IPS-NIHi7 (cell line): ENCODE measurements at regions not wholly inside any gene's neighbourhood (a gene's known extent, or its start where the extent isn't known, plus 50 kb on each side); places are given as distances from the start of the nearest gene placed in this dataset.

Experiments used
- DNase-seq: peaks from one replicate; pipeline ENCODE4 v3.0.0; 2012; ENCODE audit warnings: mixed read lengths; ENCODE audit errors: extremely low spot score

DNA sequence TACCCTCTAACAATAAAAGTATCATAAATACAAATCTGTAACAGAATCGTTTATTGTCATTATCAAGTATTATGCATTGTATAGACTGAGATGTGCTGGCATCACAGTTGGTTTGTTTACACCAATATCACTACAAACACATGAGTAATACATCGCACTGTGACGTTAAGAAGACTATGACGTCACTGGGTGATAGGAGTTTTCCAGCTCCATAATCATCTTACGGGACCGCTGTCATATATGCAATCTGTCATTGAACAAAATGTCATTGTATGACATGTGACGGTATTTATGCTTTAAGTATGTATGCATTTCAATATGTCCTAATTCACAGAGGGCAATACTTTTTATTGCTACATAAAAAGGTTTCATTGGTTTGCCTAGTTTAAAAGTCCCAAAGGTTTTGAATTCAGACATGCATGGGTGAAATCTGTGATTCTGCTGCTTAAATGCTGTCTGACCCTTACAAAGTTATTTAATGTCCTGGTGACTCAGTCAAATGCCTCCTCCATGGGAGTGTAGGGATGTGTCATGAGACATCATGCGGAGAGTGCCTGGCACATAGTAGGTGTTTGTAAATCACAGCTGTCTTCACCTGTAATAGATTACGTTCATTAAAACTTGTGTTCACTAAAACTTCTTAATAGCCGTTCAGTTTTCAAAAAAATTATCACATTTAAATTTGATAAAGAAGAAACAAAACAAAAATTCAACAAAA, 160.7 kb upstream of the PDE10A start:
- DNase-seq, result no peak

DNA sequence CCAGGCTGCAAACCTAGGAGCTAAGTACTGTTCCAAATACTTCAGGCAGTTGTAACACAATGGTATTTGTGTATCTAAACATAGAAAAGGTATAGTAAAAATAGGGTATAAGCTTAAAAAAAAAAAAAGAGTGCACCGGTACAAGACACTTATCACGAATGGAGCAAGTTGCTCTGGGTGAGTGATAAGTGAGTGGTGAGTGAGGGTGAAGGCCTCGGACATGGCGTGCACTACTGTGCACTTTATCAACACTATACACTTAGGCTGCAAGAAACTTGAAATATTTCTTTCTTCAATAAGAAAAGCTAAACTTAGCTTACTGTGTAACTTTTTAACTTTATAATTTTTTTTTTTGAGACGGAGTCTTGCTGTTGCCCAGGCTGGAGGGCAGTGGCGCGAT, 159.5 kb upstream of the PDE10A start:
- DNase-seq, result no peak

GRCh38 chr6:165821754-165822153, 158.7 kb upstream of the PDE10A start:
- DNase-seq, result no peak

GRCh38 chr6:165820934-165821333, 157.9 kb upstream of the PDE10A start:
- no peak for DNase-seq

DNA sequence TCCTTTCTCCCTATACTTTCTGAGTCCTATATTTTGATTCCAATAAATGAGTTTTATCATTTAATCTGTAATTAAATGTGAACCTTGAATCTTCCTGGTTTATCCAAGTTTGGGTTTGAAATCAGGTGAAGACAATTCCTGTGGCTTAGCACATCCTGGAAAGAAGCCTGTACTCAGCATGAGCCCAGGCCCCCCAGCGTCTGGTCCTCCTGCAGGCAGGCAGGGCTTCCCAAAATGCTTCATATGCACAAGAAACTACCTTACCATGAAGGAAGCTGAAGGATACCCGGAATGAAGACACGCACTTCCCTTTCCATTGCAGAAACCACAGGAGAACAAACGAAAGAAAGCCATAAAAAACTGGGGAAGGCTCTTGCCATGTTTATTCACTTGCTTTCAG, 157.4 kb upstream of the PDE10A start:
- DNase-seq, result no peak

DNA sequence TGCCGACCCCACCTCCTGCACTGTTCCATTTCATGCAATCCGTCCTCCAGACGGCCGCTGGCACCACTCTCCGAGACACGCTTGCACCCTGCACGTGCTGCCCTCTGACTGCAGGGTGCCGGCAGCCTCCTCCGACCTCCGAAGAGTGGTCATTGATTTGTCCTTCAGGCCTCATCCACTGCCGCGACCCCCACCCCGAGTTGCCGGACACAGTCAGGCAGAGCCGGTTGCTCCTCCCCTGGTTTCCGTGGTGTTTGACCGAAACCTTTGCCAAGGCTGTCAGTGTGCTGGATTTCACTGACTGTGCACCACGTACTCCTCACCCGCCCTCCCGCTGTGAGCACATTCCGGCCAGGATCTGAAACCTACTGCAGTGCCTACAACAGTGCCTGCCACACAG, 156.4 kb upstream of the PDE10A start:
- no peak for DNase-seq

GRCh38 chr6:165818200-165818599, 155.2 kb upstream of the PDE10A start:
- no peak for DNase-seq

DNA sequence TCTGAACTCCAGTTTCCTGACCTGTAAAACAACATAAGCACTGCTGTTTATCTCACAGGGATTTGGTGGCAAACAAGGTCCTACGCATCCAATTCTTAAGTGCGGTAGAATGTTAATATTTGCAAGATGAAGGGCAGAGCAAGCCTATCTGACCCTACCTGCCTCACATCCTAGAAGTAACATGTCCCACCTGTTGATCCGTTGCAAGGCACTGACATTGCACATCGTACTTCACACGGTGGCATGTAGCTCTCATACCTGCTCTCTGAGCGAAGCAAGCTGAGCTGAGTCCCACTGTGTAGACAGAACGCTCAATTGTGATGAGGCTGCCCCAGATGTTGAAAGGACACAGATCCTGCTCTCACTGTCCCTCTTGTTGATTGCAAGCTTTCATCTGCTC, 154.7 kb upstream of the PDE10A start:
- DNase-seq, result no peak

DNA sequence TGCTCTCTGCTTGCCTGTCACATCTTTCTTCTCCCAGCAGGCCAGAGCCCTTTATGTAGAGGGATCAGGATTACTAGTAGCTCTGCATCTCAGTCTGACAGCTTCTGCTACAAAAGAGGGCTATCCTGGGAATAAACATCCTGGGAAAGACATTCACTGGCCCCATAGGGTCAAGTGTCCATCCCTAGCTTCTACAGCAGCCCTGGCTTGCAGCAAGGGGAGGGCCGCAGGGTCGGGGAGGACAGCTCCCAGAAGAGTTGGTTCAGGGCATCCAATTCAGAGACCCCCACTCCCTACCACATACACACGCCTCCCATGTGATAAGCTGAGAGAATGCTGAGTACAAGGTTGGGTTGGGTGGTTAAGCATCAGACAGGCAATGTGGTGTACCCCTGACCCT, 154.1 kb upstream of the PDE10A start:
- DNase-seq, result no peak

DNA sequence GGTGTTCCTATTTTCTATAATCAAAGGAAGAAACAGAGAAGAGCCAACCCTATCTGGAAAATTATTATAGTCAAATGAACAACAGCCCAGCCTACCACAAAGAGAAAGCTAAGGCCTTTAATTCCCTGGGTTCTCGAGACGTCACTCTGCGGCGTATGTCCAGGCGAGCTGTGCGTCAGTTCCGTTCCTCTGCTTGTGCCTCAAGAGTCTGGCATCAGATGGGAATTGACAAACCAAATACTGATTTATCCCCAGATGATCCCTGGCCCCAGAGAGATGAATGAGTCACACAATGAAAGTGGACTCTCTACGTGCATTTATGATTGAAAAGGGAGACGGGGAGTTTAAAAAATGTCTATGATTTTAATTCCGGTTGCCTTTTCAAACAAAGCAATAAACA, 151.6 kb upstream of the PDE10A start:
- no peak for DNase-seq

GRCh38 chr6:165811512-165811911, 148.5 kb upstream of the PDE10A start:
- no peak for DNase-seq

DNA sequence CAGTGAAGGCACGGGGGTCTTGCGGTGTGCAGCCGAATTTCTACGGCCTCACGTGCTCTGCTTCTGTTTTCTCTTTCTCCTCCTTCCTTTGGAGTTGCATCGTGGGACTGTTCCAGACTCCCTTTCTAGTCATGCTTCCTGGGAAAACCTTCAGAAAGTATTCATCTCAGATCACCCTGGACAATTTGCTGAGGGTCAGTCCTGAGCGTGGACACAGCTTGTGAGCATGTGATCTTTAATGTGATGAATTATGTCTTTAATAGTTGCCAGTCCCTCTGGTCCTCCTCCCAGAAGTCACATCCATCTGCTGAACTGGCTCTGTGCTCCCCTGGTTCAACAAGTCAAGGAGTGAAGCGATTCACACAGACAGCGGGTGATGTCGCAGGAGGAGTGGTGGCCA, 145.0 kb upstream of the PDE10A start:
- DNase-seq, result no peak

- no peak for DNase-seq
Observed at GRCh38 chr6:165807249-165807960, 144.4 kb upstream of the PDE10A start.

DNA sequence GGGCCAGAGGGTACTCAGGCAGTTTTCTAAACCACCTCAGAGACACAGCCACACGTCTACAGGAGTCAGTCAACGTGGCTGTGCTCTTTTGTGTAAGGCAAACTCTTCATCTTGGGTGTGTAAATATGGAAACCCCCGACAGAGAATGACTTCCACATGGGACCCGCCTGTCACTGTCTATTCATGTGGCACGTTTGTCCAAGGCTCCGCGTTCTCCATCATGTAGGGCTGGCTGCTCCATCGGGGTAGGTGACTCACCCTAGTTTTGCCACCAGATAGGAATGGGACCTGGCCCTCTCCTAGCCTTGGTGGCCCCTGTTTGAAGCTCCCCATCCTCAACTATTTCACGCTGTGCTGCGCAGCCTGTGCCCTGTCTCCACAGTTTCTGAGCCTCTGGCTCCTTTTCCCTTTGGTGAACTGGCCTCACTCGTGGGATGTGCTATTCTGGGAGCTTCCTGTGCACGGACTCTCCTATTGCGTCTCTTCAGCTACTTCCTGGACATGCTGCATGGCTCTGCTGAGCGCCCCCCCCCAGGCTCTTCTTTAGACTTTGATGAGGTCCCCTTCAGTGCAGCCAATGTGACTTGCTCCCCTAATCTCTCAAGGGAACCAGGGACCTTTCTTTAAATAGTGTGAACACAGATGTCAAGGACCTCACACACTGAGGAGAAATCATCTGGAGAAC, 143.2 kb upstream of the PDE10A start:
- no peak for DNase-seq

GRCh38 chr6:165805636-165806035, 142.6 kb upstream of the PDE10A start:
- no peak for DNase-seq

DNA sequence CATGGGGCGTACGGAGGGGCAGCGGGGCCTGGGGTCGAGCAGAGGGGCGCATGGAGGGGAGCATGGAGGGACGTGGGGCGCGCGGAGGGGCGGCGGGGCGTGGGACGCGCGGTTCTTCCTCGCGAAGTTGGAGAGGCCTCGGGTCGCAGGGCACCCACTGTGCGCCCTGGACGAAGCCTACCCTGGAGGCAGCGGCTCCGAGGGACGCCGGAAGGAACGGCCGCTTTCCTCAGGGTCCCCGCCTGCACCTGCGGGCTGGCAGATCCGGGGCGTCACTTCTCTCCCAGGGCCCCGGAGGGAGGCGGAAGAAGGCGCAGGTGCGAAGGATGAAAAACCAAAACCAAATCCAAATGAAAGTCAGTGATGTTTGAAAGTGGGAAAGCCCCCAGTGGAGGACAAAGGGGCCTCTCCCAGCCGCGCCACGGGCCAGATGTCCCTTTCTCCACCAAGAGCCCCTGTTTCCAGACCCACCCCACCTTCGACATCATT, 142.1 kb upstream of the PDE10A start:
- peak; percentile 35 for DNase-seq

- peak; percentile 43 for DNase-seq
Observed at GRCh38 chr6:165804331-165805066, 141.5 kb upstream of the PDE10A start.

DNA sequence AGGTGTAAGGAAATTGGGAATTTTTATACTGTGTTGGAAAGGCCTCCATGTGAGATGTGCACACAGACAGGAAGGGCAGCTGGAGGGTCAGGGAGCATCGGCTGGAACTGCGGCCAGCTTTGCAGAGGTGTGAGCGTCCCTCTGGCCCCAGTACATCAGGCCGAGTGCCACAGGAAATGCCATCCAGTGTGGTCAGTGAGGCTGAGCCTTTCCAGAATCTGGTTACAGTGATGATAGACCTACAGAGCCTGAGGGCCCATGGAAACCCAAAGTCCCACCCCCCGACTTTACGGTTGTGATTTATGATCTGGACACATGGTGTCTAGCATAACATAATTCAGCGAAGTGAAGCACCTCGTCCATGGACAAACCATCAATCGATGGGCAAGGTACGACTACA, 137.3 kb upstream of the PDE10A start:
- no peak for DNase-seq

GRCh38 chr6:165799391-165800153, 136.5 kb upstream of the PDE10A start:
- no peak for DNase-seq

DNA sequence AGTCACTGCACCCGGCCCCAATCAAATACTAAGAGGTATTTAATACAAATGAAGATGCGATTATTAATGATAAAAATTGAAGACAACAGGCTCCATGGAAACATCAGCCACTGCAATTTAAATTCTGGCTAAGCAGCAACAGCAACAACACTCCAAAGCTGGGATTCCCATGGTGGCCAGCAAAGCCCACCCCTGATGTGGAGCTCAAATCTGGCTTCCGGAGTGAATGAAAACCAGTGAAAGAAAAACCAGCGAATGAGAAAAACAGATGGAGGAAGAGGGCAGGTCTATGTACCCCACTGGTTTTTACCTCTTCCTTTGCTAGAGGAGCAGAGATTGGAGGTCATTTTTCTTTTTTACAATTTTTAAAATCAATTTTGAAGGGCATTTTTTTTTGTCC, 135.9 kb upstream of the PDE10A start:
- DNase-seq, result no peak

DNA sequence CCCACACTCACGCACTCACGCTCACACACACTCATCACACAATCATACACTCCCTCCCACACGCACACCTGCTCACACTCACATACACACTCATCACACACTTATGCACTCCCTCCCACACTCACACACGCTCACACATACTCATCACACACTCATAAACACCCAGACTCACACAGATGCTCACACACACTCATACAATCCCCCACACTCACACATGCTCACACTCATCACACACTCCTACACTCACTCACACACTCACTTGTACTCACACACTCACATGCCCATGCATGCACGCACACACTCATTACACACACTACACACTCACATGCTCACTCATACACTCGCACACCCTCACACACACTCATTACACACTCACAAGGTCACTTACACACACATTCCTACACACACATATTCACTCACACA, 131.1 kb upstream of the PDE10A start:
- DNase-seq, result no peak
